ENCODE measurements at regions not wholly inside any gene's neighbourhood (a gene's known extent, or its start where the extent isn't known, plus 50 kb on each side); places are given as distances from the start of the nearest gene placed in this dataset.

GRCh38 chr9:119634006-119634405 is 264.8 kb upstream of the BRINP1 start:
- Histone ChIP-seq H3K4me3 (no peak overlapping the region), H3K36me3 (no peaks in the 10 kb centered on the region), H3K27ac (no peak overlapping the region), H3K4me1 (no peaks in the 10 kb centered on the region), H3K27me3 (no peaks in the 10 kb centered on the region), H3K9me3 (no peaks in the 10 kb centered on the region)
- DNase-seq: no peak
- intact Hi-C loops (cut with DNase I; ENCODE audit: low total_unique reads): no loop called here
- TF ChIP-seq POLR2A (IDR thresholded peaks at IDR 0.05): no peak
- TF ChIP-seq CTCF (IDR thresholded peaks at IDR 0.05): no peak

- Histone ChIP-seq H3K4me3 (no peak overlapping the region), H3K9me3 (no peaks in the 10 kb centered on the region), H3K4me1 (no peaks in the 10 kb centered on the region), H3K36me3 (no peaks in the 10 kb centered on the region), H3K27ac (no peak overlapping the region), H3K27me3 (no peaks in the 10 kb centered on the region)
- TF ChIP-seq CTCF (IDR thresholded peaks at IDR 0.05): no peak
- intact Hi-C loops (cut with DNase I; ENCODE audit: low total_unique reads): no loop called here
- no peak for DNase-seq
Measured at GRCh38 chr9:119611565-119611964, 242.3 kb upstream of the BRINP1 start.

- intact Hi-C loops (cut with DNase I; ENCODE audit: low total_unique reads): no loop called here
- Histone ChIP-seq H3K36me3 (no peaks in the 10 kb centered on the region), H3K27me3 (no peaks in the 10 kb centered on the region), H3K9me3 (no peaks in the 10 kb centered on the region), H3K4me1 (no peaks in the 10 kb centered on the region), H3K4me3 (no peak overlapping the region), H3K27ac (no peak overlapping the region)
- TF ChIP-seq POLR2A (IDR thresholded peaks at IDR 0.05) (no peak), CTCF (IDR thresholded peaks at IDR 0.05) (no peak)
- DNase-seq: no peak
Measured at GRCh38 chr9:119609277-119609971, 240.2 kb upstream of the BRINP1 start.

- Histone ChIP-seq H3K27me3 (no peaks in the 10 kb centered on the region), H3K4me3 (no peak overlapping the region), H3K27ac (no peak overlapping the region), H3K36me3 (no peaks in the 10 kb centered on the region), H3K9me3 (no peaks in the 10 kb centered on the region), H3K4me1 (no peaks in the 10 kb centered on the region)
- DNase-seq: no peak
- TF ChIP-seq POLR2A (IDR thresholded peaks at IDR 0.05): no peak
- TF ChIP-seq CTCF (IDR thresholded peaks at IDR 0.05): no peak
- intact Hi-C loops (cut with DNase I; ENCODE audit: low total_unique reads): no loop called here
Measured at GRCh38 chr9:119601632-119602031, 232.4 kb upstream of the BRINP1 start.

- TF ChIP-seq POLR2A (IDR thresholded peaks at IDR 0.05) (no peak), CTCF (IDR thresholded peaks at IDR 0.05) (no peak)
- no peak for DNase-seq
- Histone ChIP-seq H3K4me1 (no peaks in the 10 kb centered on the region), H3K4me3 (no peak overlapping the region), H3K27me3 (no peaks in the 10 kb centered on the region), H3K27ac (no peak overlapping the region), H3K9me3 (no peaks in the 10 kb centered on the region), H3K36me3 (no peaks in the 10 kb centered on the region)
- intact Hi-C loops (cut with DNase I; ENCODE audit: low total_unique reads): no loop called here
Measured at GRCh38 chr9:119597499-119597898, 228.3 kb upstream of the BRINP1 start.

All from uterus (tissue), 3 donors.